ENCODE measurements at regions not wholly inside any gene's neighbourhood (a gene's known extent, or its start where the extent isn't known, plus 50 kb on each side); places are given as distances from the start of the nearest gene placed in this dataset.

DNA sequence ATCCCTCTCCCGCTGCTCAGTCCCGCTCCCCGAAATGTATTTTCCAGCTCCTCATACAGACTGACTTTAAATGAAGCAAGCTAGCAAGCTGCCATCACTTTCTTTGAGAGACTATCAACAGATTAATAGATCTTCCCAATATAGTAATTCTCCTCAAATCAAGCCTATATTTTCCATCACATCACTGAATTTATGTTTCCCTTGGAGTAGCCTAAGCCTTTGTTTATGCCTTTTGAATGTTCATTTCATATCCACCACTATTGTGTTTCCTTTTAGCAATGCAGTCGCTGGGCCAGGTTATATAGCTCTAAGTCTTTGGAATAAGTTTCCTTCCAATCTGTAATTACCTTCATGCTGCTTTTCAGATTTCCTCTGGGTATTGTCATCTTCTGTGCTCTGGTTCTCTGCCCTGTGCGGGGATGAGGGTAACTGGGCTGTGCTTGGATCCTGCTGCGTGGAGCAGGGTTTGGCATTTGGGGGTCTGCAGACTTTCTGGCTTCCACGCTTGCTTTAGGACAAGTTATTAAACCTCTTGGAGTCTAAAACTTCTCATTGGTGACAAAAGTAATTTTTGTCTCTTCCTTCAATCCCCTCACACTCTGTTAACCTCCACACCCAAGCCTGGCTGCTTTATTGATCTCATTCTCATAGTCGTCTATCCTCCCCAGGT is 256.9 kb downstream of the DLEU7 start:
- TF ChIP-seq, protein P1, sequence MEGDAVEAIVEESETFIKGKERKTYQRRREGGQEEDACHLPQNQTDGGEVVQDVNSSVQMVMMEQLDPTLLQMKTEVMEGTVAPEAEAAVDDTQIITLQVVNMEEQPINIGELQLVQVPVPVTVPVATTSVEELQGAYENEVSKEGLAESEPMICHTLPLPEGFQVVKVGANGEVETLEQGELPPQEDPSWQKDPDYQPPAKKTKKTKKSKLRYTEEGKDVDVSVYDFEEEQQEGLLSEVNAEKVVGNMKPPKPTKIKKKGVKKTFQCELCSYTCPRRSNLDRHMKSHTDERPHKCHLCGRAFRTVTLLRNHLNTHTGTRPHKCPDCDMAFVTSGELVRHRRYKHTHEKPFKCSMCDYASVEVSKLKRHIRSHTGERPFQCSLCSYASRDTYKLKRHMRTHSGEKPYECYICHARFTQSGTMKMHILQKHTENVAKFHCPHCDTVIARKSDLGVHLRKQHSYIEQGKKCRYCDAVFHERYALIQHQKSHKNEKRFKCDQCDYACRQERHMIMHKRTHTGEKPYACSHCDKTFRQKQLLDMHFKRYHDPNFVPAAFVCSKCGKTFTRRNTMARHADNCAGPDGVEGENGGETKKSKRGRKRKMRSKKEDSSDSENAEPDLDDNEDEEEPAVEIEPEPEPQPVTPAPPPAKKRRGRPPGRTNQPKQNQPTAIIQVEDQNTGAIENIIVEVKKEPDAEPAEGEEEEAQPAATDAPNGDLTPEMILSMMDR (IDR thresholded peaks at IDR 0.05): no peak
- TF ChIP-seq EZH2 (IDR thresholded peaks at IDR 0.05; ENCODE audit: borderline replicate concordance, insufficient read depth, low read depth, low read length, poor library complexity, severe bottlenecking): no peak
